ENCODE measurements at regions not wholly inside any gene's neighbourhood (a gene's known extent, or its start where the extent isn't known, plus 50 kb on each side); places are given as distances from the start of the nearest gene placed in this dataset.

DNA sequence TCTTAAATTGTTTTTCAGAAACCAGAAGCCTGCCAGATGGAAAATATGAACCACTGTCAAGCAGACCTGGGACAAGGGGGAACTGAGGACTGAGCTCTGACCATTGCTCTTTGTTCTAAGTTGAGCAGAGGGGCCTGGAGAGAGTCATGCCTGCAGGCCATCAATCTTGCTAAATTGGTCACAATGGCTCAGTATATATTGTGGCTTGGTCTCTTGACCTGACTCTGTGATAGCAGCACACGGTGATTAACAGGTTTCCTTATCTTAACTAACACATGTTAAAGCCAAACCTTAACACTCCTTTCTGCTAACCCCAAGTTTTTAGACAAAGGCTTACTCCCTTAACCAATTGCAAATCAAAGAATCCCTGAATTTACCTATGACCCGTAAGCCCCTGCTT lies 1281.2 kb upstream of the NUDT12 start:
- H3T11ph ChIP-seq (ENCODE audit: low read length), result no peak overlapping the region
- no peaks in the 10 kb centered on the region for H3K4me1 ChIP-seq (ENCODE audit: insufficient read depth, low read length)
- no peak overlapping the region for H3K14ac ChIP-seq (ENCODE audit: insufficient read depth, low read length)
- H2BK20ac ChIP-seq (ENCODE audit: low read depth, low read length, poor library complexity, severe bottlenecking), result no peak overlapping the region
- Mint-ChIP-seq H3K36me3 (ENCODE audit: insufficient read depth in 1 of 3, low read depth in 3 of 3) (no peaks in the 10 kb centered on the region), H3K4me1 (peaks cover 33 to 43% of the 10 kb centered on the region in 2 experiments), H3K27ac (no peak overlapping the region), H3K27me3 (ENCODE audit: low read depth) (no peaks in the 10 kb centered on the region), H3K4me3 (no peak overlapping the region), H3K9me3 (no peaks in the 10 kb centered on the region)
- no peak overlapping the region for H2AFZ ChIP-seq (ENCODE audit: low read length)
- no peak overlapping the region for H4K8ac ChIP-seq (replicated peaks; ENCODE audit: insufficient read length, low read depth, low read length)
- H4K91ac ChIP-seq (ENCODE audit: insufficient read length, low read depth, low read length), result no peak overlapping the region
- no peak overlapping the region for H4K5ac ChIP-seq (ENCODE audit: insufficient read length, low read depth, low read length)
- H3K9ac ChIP-seq (ENCODE audit: extremely low read depth, insufficient read length, low read length), result no peak overlapping the region
- no peak overlapping the region for H3K18ac ChIP-seq (ENCODE audit: insufficient read length, low read depth, low read length)
- H3K4ac ChIP-seq (ENCODE audit: low read depth, low read length), result no peak overlapping the region
- H3K23ac ChIP-seq (ENCODE audit: insufficient read length, low read depth, low read length), result no peak overlapping the region
- no peak for DNase-seq
- no peaks in the 10 kb centered on the region for H3K27me3 ChIP-seq (ENCODE audit: insufficient read depth, low read length)
- no peak overlapping the region for H3K27ac ChIP-seq (ENCODE audit: insufficient read length, low read depth, low read length)
- H3K79me1 ChIP-seq (ENCODE audit: insufficient read depth, low read depth, low read length, poor library complexity, severe bottlenecking), result no peaks in the 10 kb centered on the region
- H3K9me3 ChIP-seq (ENCODE audit: control insufficient read depth, low read depth, low read length), result no peaks in the 10 kb centered on the region
- no peak overlapping the region for H2BK120ac ChIP-seq (ENCODE audit: low read depth, low read length, poor library complexity, severe bottlenecking)
- no peak overlapping the region for H3K56ac ChIP-seq (ENCODE audit: insufficient read length, low read depth, low read length)
- no peak overlapping the region for H2BK15ac ChIP-seq (ENCODE audit: low read depth, low read length)
- H2AK5ac ChIP-seq (ENCODE audit: insufficient read length, low read length), result no peak overlapping the region
- H3K79me2 ChIP-seq (ENCODE audit: insufficient read depth, low read length), result no peaks in the 10 kb centered on the region
- TF ChIP-seq, protein P1, sequence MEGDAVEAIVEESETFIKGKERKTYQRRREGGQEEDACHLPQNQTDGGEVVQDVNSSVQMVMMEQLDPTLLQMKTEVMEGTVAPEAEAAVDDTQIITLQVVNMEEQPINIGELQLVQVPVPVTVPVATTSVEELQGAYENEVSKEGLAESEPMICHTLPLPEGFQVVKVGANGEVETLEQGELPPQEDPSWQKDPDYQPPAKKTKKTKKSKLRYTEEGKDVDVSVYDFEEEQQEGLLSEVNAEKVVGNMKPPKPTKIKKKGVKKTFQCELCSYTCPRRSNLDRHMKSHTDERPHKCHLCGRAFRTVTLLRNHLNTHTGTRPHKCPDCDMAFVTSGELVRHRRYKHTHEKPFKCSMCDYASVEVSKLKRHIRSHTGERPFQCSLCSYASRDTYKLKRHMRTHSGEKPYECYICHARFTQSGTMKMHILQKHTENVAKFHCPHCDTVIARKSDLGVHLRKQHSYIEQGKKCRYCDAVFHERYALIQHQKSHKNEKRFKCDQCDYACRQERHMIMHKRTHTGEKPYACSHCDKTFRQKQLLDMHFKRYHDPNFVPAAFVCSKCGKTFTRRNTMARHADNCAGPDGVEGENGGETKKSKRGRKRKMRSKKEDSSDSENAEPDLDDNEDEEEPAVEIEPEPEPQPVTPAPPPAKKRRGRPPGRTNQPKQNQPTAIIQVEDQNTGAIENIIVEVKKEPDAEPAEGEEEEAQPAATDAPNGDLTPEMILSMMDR (conservative IDR thresholded peaks at IDR 0.05), result no peak
- no peak overlapping the region for H2BK5ac ChIP-seq (ENCODE audit: insufficient read length, low read length)
- H3K23me2 ChIP-seq (ENCODE audit: insufficient read length, low read depth, low read length, poor library complexity, severe bottlenecking), result no peaks in the 10 kb centered on the region
- no peak overlapping the region for H3K4me2 ChIP-seq (ENCODE audit: insufficient read depth, insufficient read length, low read length)
- no peak overlapping the region for H2BK12ac ChIP-seq (ENCODE audit: insufficient read length, low read depth, low read length)
- WGBS (ENCODE audit: extremely low coverage, insufficient read length, low lambda C conversion rate), result no CpG with 5 or more reads among the region's 2 CpGs
- no peaks in the 10 kb centered on the region for H4K20me1 ChIP-seq (ENCODE audit: control insufficient read depth, insufficient read depth, insufficient read length)
